HG03521 (cell line): ENCODE measurements at regions not wholly inside any gene's neighbourhood (a gene's known extent, or its start where the extent isn't known, plus 50 kb on each side); places are given as distances from the start of the nearest gene placed in this dataset.
"Not testable (repeated sequence)": the region's sequence is repeated elsewhere in the genome, so short reads cannot be mapped to it uniquely, and the experiment has no call there.

ENCODE experiments used
- ATAC-seq: cut with Tn5 transposase; IDR thresholded peaks from one replicate; pipeline ENCODE4 v1.9.1; 2021; ENCODE audit warnings: mild to moderate bottlenecking, moderate library complexity; ENCODE audit not compliant: unreplicated experiment

DNA sequence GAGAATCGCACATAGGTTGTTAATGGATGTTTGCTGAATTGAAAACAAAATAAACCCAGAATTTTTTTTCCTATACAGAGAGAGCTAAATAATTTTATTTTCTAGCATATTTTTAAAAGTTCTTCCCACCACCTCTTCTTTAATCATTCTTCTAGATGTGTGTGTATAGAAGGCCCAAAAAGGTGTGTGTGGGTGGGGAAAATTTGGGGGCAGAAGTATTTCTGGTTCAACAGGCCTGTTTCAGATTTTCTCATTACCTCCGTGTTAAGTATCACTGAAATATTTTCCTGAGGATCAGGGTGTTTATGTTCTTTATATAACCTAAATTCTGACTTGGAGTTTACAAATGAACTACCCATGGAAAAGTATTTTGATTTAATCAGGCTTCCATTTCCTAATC lies 144.2 kb upstream of the ZNF804B start:
- no peak for ATAC-seq

DNA sequence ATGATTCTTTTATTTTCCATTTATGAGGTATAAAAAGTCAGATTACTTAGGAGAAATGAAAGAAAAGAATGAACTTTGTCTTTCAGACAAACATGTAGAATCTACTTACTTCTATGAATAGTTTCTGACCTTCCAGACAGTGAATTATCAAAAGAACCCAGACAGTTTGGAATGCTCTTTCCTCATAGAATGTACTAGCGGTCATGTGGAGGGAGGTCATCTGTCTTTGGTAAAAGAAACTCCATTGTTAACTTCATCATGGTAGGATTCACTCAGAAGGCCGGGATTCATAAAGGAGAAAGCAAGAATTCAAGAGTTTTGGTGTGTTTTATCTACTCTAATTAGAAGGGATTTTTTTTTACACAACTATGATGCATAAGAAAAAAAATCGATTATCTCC lies 144.8 kb upstream of the ZNF804B start:
- no peak for ATAC-seq

DNA sequence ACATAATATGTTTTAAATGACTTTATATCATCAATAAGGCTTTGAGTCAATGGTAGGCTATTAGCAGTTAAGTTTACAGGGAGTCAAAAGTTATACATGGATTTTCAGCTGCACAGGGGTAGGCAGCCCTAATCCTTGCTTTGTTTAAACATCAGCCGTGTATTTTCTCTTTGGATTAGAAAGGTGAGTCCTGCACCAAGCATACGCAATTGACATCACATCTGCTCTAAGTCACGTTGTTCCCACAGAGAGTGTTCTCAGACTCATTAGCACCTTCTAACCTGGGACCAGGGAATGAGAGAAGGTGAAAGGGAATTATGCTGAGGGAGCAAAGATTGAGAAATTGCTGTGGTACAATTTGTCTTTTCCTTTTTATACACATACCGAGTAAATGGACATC lies 148.6 kb upstream of the ZNF804B start:
- ATAC-seq = no peak

DNA sequence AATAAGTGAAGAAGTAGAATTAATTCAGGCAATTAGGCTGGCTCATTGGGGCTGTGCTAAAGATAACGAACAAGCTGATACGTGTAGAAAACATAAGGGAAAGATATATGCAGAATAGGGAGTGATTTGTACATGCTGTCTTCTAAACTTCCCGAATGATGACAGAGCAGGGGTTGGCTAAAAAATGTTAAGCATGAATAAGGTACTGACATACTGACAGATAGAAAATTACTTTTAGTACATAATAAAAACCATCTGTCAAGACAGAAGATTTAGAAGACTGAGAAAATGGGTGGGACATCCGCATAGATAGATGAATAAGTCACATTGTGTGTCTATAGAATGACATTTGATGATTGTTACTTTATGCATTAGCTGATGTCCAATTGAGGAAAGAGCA lies 158.8 kb upstream of the ZNF804B start:
- ATAC-seq = no peak

DNA sequence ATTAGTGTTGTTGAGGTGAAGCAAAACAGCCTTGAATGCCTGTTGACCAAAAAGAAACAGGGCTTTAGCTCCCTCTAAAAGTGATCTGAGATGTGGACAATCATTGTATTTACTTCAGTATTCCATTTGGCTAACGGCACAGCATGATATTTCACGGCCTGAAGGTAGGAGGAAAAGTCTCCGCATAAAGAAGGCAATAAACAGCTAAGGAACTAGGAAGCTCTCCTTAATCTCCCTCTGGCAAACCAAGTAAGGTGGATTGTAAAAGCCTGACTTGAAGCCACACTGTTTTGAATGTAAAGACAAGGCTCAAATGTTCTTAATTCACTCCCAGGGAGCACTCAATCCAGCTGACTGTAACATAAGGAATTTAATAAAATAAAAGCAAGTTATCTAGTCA lies 160.0 kb upstream of the ZNF804B start:
- ATAC-seq = no peak

DNA sequence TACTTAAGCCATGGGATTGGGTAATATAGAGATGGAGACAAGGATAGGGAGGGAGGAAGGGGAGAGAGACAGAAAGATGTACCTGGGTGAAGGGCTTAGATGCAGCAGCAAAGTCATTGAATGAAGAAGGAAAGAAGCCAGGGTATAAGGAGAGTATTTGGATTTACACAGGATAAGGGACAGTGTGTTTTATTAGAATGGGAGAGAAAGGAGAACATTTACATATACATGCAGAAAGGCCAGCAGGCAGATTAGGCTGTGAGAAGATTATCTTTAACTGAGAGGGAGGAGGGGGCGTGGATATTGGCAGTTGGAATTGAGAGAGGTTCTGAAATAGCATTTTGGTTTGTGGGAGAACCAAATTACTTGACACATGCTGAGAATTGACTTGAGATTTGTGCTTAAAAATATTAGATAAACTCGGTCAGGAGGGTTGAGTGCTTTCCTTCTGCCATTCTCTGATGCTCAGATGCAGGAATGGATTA lies 161.5 kb upstream of the ZNF804B start:
- ATAC-seq = no peak

DNA sequence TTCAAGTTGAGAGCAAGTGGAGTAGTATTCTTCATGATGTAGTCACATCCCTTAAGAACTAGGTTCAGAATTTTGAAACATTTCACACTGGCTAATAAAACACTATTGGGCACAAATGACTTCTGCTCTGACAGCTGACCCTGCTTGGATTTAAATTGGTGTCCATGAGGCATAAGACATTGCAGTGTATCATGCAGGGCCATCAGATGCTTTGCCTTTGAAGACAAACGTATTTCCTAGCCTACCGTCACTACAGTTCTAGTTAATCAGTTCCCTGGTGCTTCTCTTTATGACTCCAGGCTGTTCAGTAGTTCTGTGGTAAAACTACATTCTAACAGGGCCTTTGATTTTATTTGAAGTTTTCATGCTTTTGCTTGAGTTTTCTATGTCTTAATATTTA lies 168.5 kb upstream of the ZNF804B start:
- ATAC-seq = no peak

DNA sequence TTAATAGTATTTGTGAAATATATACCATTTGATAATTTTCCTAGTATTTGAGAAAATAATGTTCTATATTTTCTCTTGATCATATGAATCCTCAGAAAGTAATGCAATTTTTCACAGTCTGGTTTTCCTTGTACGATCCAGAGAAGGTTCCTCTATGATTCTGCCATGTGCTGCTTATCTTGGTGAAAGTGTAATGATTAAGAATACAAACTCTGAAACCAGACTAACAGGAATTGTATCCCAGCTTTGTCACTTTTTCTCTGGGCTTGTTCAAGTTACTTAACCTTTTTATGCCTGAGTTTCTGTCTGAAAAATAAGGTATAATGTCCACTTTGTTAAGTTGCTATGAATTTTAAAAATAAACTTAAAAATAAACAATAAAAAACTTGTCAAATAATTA lies 169.6 kb upstream of the ZNF804B start:
- no peak for ATAC-seq

DNA sequence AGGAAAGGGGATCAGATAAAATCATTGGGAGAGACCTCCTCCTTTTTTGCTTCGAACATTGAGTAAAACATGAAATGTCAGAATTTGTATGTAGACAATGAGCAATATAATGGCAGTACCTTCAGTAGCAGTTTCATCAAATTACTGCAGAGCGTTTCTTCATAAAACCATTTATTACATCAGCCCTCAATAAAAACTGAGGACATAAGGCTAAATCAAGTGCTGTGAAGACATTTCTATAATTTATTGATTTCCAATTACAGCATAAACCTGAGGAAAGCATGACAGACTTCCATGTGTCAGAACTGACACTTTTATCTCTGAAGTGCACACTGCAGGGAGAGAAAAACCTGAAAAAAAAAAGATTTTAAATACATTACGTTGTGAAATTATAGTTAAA lies 172.6 kb upstream of the ZNF804B start:
- no peak for ATAC-seq

DNA sequence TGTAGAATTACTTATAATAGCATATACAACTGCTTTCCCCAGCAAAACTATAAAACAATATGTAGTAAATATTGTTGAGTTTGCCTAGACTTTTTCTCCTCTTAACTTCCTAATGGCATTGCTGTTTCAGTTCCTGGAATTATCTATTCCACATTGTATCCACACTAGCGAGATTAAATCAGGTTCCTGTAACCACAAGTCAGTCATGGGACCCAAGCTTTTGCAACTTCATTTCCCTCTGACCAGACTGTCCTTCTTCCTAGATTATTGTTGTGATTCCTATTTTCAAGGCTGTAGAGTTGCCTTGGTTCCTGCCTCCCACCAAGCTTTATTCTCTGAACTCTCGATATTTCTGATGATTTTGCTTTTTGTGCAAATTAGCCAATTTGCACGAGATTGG lies 173.3 kb upstream of the ZNF804B start:
- ATAC-seq = no peak

DNA sequence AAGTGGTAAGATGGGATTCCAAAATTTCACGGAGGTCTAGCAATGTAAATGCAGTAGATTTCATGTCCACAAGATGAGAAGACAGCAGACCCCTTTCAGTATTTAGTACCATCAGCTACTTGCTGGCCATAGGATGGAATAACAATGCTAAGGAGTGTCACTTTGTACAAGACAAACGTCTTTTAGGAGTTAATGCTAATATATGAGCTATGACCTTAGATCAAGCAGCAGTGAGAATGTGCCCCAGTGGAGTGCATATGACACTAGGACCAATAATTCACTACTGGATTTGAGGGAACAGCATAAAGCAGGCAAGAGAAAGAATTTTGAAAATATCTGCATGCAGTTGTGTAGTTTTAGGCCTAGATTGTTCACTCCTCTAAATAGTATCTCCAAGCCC lies 182.8 kb upstream of the ZNF804B start:
- no peak for ATAC-seq

DNA sequence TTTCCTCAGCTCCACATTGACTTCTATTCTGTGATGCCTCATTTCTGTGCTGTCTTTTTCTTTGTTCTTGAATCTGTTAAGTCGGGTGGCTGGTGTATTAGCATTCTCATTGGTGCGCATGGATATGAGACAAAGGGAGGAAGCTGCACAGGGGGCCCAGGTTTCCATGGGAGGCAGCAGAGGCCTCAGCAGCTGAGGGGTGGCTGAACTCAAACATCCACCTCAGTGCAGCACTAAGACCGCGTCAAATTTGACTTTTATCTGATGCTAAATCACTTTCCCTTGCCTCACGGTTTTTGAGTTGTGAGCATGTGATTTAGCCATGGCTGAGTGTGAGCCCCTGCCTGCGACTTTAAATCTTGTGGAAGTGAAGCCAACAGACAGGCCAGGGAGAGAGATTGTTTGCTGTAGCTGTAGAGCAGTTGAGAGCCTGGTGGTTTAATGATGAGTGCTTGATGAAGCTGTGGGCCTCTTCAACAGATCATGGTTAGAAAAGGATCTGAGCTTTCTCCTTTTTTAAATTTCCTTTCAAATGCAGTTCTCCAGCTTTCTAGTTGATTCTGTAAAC lies 193.3 kb upstream of the ZNF804B start:
- no peak for ATAC-seq

DNA sequence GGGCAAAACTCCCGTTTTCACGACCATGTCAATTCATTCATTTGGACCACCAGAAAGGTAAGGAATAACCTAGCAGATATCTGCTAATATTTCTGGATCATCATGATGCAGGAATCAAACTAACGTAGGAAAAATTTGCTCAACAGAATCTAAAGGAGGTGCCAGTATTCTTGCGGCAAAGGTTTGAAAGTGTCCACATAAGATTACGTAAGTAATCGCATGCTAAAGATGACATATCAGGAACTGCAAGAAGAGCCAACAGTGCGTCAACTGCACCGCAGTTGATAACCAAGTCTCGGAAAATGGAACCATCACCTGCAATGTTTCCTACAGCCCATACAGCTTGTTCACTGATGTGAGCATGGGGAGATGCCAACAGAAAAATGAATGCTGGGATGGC lies 194.1 kb upstream of the ZNF804B start:
- no peak for ATAC-seq

DNA sequence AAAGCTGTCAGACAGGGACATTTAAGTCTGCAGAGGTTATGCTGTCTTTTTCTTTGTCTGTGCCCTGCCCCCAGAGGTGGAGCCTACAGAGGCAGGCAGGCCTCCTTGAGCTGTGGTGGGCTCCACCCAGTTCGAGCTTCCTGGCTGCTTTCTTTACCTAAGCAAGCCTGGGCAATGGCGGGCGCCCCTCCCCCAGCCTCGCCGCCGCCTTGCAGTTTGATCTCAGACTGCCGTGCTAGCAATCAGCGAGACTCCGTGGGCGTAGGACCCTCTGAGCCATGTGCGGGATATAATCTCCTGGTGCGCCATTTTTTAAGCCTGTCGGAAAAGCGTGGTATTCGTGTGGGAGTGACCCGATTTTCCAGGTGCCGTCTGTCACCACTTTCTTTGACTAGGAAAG lies 203.1 kb upstream of the ZNF804B start:
- ATAC-seq = not testable (repeated sequence)

DNA sequence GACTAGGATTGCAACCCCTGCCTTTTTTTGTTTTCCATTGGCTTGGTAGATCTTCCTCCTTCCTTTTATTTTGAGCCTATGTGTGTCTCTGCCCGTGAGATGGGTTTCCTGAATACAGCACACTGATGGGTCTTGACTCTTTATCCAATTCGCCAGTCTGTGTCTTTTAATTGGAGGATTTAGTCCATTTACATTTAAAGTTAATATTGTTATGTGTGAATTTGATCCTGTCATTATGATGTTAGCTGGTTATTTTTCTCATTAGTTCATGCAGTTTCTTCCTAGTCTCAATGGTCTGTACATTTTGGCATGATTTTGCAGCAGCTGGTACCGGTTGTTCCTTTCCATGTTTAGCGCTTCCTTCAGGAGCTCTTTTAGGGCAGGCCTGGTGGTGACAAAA lies 204.7 kb upstream of the ZNF804B start:
- not testable (repeated sequence) for ATAC-seq

DNA sequence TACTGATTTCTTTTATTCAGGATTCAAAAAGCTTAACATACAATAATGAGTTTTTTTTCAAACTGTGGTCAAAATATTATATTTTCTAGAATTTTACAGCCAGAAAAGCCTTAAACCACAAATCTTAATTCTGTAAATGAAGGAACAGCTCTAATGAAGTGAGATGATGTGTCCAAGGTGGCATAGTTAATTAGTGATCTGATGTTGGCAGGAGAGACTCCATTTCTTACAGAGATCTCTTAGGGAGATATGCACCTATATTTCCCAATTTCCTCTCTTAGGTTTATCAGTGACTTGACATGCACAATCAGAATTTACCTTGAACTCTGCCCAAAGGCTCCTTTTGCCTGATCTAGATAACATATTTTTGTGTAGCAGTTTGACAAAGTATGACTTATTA lies 211.1 kb upstream of the ZNF804B start:
- ATAC-seq = no peak

DNA sequence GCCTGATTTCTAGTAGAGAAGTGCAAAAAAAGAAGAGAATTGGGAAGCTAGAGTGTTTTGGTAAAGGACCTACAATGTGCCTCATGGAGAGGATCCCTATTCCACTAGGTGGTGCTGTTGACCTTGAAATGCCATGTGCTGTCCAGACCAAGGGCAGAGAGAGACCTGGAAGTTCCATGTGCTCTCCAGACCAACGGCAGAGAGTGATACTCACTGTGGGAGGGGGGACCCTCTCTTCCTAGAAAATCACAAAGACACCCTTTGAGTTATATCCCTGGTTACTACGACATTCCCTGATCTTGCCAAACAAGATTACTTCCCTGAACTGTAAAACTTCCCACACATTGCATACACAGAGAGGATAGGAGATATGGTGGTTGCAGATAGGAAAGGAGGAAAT lies 212.7 kb upstream of the ZNF804B start:
- ATAC-seq = no peak

DNA sequence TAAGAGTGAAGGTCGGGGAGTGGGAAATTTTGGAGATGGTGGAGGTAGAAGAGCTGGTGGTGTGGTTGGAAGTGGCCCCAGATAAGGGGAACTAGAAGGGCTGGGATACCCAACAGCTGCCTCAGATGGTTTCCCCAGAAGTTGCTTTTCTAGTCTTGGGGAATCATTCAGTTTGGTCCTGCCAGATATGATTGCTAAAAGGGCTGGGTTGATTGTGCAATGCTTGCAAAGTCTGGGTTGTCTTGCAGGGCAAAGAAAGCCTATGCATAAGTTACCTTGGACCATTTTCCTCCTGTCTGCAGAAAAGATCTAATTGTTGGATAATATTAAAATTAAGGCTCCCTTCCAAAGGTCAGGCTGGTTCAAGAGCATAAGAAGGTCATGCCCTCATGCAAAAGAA lies 213.8 kb upstream of the ZNF804B start:
- ATAC-seq = no peak

DNA sequence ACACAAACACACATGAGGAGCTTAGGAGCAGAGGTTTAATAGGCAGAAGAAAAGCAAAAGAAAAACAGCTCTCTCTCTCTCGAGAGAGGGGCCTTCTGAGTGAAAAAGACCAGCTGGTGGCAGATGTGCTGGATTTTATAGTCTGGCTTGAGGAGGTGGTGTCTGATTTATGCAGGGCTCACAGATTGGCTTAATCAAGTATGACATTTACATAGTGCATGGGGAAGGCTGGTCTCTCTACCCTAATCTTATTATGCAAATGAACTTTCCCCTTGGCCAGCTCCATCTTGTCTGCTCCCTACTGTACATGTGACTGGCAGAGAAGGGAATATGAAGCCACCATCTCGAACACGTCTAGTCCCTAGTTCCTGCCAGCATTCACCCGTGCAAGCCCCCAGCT lies 219.5 kb upstream of the ZNF804B start:
- ATAC-seq = no peak

DNA sequence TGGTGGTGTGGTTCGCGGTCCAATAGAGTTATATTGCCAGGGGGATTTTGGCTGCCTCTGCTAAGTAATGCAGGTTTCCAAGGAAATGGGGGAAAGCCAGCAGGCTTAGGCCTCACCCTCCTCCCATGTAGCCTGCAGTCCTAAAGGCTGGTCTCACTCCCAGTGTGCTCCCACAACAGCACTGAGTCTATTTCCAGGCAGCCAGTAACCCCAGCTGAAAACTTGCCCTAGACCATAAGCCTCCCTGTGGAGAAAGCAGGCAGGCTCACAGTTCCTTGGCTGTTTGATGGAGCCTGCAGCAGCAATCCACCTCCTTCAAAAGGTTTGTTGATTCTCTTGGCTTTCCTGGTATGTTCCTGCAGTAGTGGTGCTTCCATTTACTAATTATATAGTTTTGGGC lies 220.0 kb upstream of the ZNF804B start:
- no peak for ATAC-seq

DNA sequence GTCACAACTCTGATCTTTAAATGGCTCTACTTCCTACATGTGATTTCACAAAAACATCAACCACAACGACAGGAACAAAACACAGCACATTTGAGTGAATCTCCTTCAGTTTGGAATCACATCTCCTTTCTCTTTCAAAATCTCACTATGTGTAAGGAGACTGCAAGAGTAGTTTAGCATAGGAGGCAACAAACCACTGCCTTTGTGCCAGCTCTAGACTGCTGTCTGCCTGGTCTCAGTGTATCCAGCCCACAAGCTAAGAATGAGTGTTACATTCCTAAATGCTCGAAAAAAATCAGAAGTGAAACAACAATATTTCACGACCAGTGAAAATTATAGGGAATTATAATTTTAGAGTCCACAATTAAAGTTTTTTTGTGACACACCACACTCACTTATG lies 217.0 kb upstream of the STEAP4 start:
- no peak for ATAC-seq

DNA sequence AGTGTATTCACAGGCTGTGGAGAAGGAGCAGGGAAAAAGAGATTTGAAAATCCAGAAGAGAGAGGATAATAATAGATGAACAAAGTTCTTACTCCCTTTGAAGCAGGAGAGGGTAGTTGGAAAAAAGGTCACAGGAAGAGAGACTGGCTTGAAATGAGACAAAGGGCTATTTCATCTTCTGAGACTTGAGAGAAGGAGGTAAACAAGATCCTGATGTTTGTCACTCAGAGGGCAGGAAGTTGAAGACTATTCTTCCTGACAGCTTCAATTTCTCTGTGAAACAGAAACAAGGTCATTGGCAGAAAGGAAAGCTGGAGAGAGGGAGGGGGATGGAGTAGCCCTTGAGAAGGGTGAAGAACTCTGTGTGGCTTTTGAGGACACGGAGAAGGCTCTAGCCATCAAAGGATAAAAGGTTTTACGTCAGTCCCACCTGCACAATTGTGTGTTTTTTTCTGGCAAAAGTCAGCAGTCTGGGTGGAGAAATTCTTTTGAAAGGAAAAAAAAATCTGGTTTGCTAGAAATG lies 216.1 kb upstream of the STEAP4 start:
- ATAC-seq = no peak

DNA sequence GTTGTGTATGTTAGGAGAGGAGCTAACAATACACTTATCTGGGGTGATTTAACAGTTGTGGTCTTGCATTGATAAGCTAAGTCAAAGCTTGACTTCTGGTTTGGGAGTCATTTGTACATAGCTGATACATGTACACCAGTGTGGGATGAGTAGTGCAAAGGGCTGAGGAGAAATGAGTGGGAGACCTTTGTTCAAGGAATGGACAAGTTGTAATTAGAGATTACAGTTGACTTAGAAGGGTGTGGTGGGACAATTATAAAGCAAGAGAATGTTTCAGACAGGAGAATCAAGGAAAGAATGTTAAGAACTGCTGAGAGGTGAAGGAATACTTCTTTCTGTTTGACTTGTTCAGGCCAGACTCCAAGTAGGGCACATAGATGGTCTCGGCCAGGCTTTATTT lies 209.7 kb upstream of the STEAP4 start:
- ATAC-seq = no peak
